Right renal cortex interstitium (tissue), 3 donors: ENCODE measurements at regions not wholly inside any gene's neighbourhood (a gene's known extent, or its start where the extent isn't known, plus 50 kb on each side); places are given as distances from the start of the nearest gene placed in this dataset.

Experiments used
- DNase-seq, 3 donors: peaks; one replicate each; pipeline ENCODE4 v3.0.0-alpha.2; 2013; ENCODE audit warnings: low read depth in 3 of 3, low spot score in 2 of 3

DNA sequence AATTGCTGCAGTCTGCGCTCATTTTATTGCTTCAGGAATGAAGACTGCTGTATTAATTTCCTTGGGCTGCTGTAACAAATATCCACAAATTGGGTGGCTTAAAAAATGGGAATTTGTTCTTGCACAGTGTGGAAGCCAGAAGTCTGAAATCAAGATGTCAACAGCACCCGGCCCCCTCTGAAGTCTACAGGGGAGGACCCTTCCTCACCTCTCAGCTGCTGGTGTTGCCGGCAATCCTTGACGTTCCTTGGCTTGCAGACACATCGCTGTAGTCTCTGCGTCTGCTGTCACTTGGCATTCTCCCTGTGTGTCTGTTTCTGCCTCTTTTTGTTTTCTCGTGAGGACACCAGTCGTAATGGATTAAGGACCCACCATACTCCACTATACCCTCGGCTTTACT is 166.2 kb downstream of the PTPN20 start:
- no peak for DNase-seq

DNA sequence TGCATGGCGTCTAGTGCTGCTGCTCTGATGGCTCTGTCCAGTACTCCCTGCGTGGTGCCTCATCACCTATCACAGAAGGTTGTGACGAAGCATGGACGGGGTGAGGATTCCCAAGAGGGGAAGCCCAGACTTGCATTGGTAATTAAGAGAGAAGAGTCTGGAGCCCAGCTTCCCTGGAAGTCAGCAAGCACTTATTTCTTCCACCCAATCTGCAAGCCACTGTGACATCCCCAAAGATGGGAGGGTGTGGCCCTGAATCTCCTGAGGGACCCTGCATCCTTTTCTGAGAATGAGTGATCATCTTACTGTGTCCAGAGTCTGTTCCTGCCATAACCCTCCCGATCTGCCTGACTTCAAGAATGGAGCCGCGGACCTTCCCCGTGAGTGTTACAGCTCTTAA is 166.7 kb downstream of the PTPN20 start:
- no peak for DNase-seq

DNA sequence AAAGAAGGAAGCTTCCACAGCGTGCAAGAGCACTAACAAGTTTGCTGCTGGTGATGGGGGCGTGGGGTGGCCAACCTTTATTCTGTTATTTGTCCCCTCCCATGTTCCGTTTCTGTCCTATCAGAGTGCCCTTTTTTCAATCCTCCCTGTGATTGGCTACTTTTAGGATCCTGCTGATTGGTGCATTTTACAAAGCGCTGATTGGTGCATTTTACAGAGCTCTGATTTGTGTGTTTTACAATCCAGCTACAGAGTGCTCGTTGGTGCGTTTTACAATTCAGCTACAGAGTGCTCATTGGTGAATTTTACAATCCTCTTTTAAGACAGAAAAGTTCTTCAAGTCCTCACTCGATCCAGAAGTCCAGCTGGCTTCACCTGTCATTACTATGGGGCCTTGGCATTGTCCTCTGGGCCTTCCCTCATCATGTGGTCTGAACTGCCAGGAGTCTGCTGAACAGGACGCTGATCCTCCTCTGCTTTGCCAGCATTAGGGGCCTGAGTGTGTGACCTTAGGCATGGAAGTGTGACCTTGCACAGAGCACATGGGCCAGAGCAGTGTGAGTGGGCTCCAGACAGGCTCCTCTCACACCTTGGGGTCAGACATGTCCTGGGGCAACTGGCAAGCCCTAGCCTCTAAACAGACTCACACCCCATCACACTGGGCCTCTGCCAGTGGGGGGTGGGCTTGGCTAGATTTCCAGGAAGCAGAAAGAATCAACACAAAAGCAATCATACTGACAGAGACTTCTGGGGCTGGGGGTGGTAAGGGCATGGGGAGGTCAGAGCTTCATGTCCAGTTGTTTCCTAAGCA is 167.4 kb downstream of the PTPN20 start:
- no peak for DNase-seq

DNA sequence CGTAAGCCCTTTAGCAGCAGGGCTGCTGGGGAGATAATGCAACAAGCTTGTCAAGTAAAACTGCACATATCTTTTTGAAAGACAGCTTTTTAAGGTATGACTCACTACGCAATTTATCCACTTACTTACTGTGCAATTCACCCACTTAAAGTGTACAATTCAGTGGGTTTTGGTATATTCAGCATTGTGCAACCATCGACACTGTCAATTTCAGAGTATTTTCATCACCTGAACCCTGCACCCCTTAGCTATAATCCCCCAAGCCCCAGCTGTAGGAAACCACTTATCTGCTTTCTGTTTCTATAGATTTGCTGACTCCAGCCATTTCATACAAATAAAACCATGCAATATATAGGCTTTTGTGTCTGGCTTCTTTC is 168.0 kb downstream of the PTPN20 start:
- DNase-seq = no peak

DNA sequence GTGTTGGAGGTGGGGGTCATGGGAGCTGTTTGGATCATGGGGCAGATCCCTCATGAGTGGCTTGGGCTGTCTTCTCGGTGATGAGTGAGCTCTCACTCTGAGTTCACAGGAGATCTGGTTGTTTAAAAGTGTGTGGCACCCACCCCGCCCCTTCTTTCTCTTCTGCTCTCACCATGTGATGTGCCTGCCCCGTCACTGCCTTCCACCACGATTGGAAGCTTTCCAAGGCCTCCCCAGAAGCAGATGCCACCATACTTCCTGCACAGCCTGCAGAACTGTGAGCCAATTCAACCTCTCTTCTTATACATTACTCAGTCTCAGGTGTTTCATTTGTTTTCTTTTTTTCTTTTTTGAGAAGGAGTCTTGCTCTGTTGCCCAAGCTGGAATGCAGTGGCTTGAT is 170.0 kb downstream of the PTPN20 start:
- no peak for DNase-seq

DNA sequence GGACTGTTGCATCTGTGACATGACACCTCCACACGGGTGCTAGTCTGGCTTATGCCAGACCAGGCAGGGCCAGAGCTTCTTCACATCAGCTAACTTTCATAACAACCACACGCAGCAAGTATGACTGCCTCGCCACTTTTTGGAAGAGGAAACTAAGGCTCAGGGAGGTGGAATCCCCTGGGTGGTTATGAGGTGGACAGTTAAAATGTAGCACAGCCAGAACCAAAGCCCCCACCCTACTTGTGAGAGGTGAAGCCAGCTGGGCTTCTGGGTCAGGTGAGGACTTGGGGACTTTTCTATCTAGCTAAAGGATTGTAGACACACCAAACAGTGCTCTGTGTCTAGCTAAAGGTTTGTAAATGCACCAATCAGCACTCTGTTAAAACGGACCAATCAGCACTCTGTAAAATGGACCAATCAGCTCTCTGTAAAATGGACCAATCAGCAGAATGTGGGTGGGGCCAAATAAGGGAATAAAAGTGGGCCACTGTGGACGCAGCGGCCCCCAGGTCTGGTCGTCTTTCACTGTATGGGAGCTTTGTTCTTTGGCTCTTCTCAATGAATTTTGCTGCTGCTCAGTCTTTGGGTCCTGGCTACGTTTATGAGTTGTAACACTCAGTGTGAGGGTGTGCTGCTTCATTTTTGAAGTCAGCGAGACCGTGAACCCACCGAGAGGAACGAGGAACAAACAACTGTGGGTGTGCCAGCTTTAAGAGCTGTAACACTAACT is 171.0 kb downstream of the PTPN20 start:
- no peak for DNase-seq

DNA sequence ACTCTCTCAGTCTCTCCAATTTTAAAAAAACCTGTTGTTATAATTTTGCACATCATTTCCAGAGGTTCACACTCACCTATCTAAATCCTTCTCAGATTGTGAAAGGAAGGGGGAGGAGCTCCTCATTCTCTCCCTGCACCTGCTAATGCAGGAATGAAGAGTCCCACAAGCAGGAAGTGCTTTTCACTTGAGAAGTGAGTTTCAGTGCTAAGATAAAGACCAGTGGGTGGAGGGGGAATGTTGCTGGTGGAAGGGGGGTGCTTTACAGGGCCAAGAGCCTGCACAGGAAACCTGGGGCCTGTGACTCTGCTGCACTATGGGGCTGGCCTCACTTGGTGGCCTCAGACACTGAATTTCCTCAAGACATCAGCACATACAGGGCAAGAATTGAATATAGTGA is 176.4 kb downstream of the PTPN20 start:
- DNase-seq = no peak

DNA sequence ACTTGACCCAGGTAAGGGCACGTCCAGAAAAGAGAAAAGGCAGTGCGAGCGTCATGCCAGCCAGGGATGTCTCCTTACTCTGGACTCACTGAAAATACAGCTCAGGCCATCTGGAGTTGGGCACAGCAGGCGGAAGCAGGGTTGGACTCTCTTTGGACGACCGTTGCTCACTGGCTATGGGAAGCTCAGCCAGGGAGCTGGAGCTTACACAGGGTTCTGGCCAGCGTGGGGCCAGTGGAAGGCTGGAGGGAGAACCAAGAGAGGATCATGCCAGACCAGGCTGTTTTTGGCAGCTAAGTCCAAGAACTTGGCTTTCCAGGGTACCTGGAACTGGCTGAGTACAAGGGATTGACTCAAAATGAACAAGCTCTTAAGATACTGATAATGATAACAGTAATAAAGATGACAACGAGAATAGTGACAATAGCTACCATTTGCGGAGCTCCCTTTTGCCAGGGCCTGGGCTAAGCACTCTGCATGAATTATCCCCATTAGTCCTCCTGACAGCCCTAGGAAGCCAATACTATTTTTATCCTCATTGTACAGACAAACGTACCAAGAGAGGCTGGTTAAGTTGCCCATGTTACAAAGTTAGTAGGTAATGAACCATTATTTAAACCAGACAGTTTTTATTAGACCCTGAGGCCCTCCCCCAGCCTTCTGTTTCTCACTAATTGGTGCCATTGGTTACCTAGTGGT is 177.6 kb downstream of the PTPN20 start:
- DNase-seq = no peak

DNA sequence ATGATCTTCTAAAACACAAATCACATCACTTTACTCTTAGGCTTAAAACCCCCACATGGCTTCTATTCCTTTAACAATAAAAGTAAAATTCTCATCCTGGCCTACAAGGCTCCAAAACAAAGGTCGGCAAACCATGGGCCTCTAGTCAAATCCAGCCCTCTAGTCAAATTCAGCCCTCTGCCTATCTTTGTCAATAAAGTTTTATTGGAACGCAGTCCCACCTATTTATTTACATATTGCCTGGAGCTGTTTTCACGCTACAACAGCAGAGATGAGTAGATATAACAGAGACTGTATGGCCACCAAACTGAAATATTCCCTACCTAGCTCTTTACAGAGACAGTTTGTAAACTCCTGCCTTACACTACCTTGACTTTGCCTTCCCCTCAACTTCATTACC is 178.8 kb downstream of the PTPN20 start:
- no peak for DNase-seq

DNA sequence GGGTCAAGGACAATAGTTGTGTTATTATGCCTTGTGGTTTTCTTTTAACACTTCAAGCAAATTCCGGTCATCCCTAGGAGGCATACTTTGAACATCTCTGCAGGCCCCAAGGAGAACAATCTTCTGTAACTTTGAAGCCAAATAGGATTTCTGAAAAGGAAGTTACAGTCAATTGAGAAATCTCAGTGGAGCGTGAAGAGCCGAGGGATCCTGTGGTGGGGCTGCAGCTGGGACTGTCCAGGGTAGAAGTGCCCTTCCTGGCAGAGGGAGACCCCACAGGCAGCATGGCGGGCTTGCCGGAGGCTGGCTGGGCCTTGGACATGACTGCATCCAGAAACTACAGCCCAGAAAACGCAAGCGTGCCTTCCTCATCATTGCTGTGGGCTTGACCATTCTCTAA is 179.7 kb downstream of the PTPN20 start:
- DNase-seq = no peak

DNA sequence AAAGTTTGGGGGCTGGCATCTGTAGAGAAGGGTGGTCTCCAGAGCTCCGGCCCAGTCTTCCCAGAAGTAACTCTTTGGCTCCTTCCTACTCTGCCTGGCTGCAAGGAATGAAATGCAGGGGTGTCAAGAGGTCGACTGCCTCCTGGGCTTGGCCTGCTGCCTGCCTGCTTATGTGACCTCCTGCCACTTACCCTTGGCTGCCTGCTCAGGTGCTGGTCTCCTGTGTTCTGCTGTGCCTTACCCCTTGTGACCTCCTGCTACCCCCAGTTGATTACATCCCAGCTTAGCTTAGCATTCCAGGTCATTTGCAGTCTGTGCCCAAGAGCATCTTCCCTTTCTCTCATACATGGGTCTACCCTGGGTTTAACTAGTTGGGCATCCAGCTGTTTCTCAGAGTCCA is 180.2 kb downstream of the PTPN20 start:
- no peak for DNase-seq

DNA sequence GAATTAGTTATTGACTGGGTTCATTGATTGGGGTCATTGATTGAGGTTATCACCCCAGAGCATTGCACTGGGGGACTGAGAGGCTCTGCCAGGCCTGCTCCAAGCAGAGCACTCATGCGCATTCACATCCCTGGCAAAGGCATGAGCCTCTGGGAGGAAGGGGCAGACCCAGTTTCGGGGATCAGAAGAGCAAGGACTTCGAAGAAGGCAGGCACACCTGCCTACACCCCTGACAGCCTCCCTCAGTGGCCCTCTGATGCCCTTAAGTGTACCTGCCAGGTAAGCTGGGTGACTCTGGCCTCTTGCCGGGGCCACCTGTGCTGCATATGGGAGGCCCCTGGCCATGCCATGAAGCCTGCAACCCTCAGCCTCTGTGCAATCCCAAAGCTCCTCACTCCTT is 181.1 kb downstream of the PTPN20 start:
- no peak for DNase-seq

DNA sequence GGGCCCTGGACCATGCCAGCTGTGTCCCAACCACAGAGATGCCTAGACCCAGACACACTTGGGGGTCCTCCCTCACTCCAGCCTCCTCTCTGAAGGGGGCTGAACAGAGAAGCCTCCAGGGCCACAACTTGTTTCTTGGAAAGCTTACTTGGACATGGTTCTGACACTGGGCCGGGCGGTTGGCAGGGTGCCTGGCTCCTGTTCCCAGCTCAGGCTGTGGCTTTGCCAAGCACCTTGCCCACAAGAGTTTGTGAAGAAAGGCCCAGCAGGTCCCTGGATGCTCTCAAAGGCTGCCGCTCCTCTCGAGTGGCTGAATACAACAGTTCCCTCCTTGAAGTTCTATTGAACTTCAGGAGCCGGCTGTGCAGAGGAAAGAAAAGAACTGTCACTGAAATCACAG is 181.6 kb downstream of the PTPN20 start:
- DNase-seq = no peak

DNA sequence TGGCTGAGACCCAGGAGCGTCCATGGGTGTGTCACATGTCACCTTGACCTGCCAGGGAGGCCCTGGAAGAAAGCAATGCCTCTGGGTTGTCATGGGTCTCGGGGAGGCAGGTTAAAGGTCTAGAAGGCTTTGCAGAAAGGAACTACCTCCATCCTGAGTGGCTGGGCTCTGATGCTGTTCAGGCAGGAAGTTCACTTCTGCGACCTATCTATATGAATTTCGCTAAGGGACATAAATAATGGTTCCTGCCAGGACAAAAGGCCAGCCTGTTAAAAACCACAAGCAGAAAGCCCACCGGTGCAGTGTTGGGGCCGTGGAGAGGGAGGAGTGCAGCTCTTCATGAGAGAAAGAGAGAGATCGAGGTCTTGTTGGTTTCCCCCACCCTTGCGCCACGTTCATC is 182.9 kb downstream of the PTPN20 start:
- DNase-seq = no peak

DNA sequence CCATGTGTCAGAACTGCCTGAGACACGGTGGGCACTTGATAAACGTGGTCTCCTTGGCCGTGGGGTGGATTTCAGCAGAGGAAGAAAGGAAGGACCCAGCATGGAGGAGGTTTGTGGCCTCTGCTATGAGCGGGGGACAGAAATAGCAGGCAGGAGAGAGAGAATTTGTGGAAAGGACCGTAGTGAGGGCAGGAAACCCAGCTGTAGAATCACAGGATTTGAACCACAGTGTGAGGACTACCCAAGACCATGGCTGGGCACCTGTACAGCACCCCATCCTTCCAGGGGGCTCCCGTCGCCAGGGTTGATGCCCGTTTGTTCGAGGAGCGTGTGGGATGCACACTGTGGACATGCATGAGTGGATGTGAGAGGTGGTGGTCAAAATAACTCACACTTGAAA is 183.4 kb downstream of the PTPN20 start:
- DNase-seq = no peak

DNA sequence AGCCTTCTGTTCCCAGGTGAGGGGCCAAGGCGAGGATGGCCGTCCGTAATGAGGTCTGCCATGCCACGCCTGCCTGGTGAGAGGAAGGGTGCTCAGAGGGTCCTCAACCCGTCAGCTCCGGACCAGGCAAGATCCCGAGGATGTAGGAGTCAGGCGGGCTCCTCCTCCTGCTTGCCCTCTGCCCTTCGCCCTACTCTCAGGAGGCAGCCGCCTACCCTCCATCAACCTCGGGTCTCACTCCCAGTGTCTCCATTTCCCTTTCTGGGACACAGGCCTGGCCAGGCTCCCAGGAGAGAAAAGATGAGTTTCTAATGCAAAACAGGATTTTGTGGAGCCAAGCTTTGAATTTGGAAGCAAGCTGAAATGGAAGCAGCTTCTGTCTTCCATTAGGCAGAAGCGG is 184.0 kb downstream of the PTPN20 start:
- DNase-seq = no peak

DNA sequence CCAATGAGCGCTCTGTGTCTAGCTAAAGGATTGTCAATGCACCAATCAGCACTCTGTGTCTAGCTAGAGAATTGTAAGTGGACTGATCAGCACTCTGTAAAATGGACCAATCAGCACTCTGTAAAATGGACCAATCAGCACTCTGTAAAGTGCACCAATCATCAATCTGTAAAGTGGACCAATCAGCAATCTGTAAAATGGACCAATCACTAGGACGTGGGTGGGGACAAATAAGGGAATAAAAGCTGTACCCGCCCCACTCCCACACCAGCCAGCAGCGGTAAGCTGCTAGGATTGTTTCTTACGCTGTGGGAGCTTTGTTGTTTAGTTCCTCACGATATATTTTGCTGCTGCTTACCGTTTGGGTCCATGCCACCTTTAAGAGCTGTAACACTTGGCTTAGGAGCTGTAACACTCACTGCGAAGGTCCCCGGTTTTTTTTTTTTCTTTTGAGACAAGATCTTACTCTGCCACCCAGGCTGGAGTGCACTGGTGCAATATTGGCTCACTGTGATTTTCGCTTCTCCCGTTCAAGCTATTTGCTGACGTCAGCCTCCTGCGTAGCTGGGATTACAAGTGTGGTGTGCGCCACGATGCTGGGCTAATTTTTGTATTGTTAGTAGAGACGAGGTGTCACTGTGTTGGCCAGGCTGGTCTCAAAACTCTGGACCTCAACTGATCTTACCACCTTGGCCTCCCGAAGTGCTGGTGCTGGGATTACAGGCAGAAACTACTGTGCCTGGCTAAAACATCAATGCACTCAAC is 184.8 kb downstream of the PTPN20 start:
- DNase-seq = no peak

DNA sequence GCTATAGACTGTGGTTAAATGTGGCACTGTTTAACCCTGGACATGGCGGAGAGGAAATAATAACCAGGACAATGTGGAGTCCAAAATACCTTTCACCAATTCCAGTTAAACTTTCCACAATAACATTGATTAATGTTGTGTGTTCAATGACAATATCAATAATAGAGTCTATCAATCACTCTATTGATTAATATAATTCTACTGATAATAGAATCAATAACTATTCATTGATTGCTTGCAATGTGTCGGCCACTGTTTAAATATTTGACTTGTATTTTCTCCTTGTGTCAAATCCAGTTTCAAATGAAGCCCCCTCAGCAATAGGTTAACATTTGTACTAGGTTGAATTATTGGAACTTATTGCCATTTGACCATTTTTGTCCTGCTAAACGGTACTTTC is 187.0 kb downstream of the PTPN20 start:
- DNase-seq = no peak

DNA sequence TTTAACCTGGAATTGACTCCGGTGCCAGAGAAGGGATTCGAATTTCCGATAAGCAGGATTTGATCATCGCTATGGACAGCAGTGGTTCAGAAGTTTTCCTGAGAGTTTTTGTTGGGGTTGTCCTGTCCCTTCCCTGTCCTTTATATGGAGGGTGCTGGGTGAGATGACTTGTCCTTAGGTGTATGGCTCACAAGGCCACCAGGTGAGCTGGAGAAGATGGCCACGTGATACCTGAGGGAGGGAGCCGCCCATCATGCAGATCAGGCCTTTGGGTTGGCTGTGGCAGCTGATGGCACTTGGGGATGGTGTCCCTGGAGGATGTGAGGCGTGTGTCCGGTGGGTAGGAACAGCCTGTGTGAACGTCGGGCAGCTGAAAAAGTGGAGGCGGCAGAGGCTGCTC is 187.7 kb downstream of the PTPN20 start:
- no peak for DNase-seq

DNA sequence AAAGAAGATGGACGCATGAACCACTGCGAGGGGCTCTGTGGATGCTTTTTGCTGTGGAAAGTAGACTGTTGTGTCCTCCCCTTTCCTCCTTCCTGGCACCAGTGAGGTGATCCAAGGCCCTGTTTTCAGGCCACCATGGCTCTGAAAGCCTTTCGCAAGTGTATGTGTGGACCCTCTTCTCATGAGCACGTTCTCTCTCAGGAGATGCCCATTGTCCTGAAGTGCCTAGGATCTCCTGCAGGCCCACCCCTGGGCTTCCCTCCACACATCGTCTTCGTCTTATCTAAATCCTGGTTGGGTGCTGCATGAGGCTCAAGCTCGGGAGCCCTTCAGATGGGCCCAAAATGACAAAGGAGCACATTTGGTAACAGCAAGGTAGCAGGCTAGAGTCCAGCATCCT is 188.2 kb downstream of the PTPN20 start:
- no peak for DNase-seq

DNA sequence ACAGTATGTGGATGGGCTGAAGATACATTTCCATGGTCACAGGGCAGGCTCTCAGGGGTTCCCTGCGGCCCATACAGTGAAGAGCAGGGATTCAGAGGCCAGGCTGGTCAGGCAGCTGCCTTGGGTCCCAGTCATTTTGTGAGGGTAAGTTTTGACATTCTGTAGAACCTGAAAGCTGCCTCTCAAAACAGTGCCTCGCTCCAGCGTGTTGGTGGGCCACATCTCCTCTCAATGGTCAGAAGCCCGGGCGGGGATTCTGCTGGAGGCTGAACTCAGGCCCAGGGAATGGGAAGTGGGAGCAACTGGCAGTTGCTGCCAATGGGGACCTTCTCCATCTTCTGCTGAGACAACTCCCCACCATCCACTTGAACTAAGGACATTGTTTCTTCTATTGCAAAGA is 190.0 kb downstream of the PTPN20 start:
- no peak for DNase-seq
